Muscle of arm (tissue), 1 donor: ENCODE measurements at regions not wholly inside any gene's neighbourhood (a gene's known extent, or its start where the extent isn't known, plus 50 kb on each side); places are given as distances from the start of the nearest gene placed in this dataset.
"Not testable (repeated sequence)": the region's sequence is repeated elsewhere in the genome, so short reads cannot be mapped to it uniquely, and the experiment has no call there.

Experiments
- DNase-seq: peaks from one replicate; pipeline ENCODE4 v3.0.0-alpha.2; 2013

- no peak for DNase-seq
These were observed 204.9 kb upstream of the PTER start for GRCh38 chr10:16231734-16232435.

GRCh38 chr10:16232441-16232840 is 204.4 kb upstream of the PTER start:
- no peak for DNase-seq

DNA sequence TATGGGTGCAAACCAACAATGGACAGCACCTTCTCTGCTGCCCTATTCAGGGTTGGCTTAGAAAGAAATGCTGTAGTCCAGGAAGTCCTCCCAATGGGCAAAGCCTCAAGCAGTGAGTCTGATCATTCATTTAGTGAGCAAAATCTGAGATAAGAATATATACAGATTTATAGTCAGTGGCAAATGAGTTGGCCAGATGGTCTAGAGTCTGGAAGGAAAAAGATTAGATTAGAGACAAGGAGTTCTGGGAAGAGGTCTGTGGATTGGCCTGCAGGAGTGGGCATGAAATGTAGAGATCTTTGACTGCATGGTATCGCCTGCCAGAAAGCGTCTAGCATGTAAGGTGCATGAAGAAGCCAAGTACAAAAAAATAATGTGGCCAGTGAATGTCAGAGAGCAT is 201.9 kb upstream of the PTER start:
- no peak for DNase-seq

- no peak for DNase-seq
These were observed 194.4 kb upstream of the PTER start for GRCh38 chr10:16242446-16242845.

DNA sequence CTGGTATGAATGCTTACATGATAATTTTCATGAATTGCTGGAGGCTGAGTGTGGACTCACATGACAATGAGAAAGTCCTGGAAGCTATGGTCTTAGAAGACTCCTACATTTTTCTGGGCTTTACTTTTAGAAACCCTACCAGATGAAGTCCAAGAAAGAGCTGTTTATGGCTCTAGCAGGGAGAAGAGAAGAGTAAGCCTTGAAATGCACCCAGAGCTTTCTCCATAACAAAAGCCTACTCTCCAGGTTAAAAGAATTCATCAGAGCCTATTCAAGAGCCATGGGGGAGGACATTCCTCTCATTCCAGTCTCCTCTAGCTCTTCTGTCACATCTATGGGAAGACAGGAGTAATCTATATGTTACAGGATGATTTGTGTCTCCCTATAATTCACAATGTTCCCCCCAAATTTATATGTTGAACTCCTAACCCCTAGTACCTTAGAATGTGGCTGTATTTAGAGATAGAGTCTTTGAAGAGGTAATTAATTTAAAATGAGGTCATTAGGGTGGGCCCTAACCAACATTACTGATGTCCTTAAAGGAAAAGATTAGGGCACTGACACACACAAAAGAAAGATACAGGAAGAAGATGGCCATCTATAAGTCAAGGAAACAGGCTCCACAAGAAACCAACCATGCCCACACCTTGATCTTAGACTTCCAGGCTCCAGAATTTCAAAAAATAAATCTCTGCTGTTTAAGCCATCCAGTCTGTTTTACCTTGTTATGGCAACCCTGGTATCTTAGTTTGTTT is 193.8 kb upstream of the PTER start:
- DNase-seq = no peak

DNA sequence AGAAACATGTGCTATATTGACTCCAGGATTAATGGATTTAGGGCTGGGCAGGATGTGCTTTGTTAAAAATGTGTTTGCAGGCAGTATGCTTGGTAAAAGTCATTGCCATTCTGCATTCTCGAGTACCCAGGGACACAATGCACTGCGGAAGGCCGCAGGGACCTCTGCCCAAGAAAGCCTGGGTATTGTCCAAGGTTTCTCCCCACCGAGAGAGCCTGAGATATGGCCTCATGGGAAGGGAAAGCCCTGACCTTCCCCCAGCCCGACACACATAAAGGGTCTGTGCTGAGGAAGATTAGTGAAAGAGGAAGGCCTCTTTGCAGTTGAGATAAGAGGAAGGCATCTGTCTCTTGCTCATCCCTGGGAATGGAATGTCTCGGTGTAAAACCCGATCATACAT is 186.7 kb upstream of the PTER start:
- DNase-seq = not testable (repeated sequence)

DNA sequence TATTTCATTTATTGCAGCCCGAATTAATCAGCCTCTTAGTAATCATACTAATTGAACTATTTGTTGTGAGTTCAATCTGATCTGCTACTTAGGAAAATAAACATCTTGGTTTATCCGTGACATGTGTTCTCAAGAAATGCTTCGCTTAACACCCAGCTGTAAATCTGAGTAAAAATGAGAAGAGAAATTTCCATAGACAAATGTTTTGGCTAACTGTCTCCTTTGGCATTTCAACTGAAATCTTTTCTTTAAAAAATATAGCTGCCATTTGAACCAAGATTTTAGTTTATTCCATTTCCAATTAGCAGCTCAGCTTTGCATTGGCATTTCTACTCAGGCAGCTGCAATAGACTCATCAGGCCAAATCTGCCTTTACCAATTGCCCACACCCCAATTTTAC is 180.5 kb upstream of the PTER start:
- no peak for DNase-seq

DNA sequence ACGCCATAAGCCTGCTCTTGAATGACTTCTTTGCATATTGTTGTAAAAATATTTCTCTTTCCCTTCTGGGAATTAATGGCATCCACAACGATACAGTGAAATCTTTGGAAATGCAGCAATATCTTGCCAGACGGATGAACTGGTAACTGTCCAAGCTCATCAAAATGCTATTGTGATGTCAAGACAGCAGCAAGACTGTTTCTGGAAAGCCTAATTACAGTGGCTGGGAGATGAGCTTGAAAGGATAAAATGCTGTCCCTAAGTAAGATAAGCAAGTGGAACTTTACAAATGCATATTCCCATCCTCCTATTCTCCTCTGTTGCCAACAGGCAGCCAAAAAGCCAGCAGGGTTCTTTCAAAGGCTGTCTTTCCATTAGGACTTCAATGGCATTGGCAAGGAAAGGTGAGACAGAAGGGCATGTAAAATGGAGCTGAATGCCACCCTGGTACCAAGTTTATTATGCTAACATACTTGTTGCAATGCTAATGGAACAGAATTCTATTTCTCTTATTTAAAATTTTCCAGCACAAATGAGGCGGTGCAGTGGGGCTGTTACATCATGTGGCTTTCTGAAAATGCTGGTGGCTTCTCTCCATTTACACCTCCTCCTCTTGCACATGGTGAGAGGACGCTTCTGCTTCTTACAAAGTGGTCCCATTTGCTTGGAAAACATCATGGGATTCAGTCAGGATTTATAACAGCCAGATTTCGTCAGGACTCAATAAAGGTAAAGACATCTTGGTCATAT is 178.3 kb upstream of the PTER start:
- DNase-seq = no peak

GRCh38 chr10:16259726-16260125 is 177.1 kb upstream of the PTER start:
- DNase-seq = no peak

GRCh38 chr10:16260388-16260787 is 176.4 kb upstream of the PTER start:
- no peak for DNase-seq

DNA sequence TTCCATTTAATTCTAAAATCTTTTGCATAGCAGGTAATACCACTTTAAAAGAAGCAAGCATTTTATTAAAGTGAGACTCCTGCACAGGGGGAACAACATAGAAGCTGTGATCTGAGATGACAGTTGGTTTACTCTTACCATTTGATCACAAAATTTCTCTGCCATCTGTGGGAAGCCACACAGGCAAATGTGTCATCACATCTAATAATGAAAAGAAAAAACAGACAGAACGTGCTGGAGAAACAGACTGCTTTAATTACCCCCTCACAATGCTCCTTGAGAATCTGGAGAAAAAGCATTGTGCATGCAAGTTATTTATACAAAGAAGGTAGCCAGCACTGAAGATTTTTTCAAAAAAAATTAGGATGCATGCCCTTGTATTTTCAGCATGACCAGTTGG is 165.2 kb upstream of the PTER start:
- no peak for DNase-seq

- no peak for DNase-seq
These were observed 161.9 kb upstream of the PTER start for GRCh38 chr10:16274911-16275310.

DNA sequence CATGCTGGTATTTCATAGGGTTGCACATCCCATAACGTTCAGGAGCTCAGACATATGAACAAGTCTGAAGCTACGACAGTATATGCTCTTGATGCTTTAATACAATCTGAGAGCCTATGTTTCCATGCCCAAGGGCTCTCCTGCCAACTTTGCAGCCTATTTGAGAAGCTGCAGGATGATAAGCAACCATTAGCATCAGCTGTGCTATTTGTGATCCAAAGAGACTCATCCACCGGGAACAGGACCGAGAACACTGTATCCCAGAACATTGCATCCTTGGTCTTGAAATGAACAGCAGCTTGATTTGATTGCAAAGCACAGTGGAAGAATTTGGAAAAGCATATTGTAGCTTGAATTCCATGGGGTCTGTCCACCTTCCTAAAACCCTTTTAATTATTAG is 156.2 kb upstream of the PTER start:
- no peak for DNase-seq

GRCh38 chr10:16292366-16292765 is 144.4 kb upstream of the PTER start:
- no peak for DNase-seq

GRCh38 chr10:16297069-16297468 is 139.7 kb upstream of the PTER start:
- no peak for DNase-seq

GRCh38 chr10:16297642-16298041 is 139.2 kb upstream of the PTER start:
- DNase-seq = no peak

GRCh38 chr10:16304311-16304710 is 132.5 kb upstream of the PTER start:
- DNase-seq = no peak

DNA sequence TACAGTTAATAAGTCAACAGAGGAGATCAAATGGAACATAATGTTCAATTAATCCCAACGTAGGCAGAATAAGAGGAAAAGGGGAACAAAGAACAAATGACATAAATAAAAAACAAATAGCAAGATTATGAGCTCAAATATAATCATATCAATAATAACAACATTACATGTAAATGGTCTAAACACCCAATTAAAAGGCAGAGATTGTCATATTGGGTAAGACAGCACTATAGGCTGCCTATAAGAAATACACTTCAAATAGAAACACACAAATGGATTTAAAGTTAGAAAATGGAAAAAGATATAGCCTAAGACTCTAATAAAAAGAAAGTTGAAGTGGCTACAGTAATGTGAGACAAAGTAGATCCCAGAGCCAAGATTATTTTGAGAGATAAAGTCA is 126.4 kb upstream of the PTER start:
- DNase-seq = no peak

- no peak for DNase-seq
These were observed 122.6 kb upstream of the PTER start for GRCh38 chr10:16314259-16314658.

DNA sequence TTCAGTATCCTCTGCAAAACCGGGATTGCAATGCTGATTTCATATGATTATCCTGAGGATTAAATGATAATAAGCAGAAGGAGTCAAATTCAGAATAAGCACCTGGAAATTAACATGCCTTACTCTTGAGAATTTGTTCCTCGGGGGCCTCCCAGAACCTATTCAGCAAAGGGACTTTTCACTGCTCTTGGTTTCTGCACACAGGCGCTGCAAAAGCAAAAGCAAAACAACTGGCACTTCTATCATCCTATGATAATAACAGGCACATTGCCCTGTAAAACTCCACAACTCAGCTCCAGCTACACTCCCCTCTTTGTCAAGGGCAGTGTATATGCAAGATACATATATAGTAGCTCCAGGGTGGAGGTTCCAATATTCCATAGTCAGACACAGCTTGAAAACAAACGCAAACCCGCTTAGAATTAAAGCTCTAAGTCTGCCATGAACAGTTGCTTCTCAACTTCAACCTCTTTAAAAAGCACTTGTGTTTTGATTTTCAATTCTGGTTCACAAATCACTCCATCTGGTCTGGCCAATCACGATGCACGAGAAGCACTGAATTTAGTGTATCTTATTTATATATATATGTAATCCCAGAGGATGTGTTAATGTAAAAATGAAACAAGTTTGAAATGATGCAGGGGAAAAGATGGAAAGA is 119.9 kb upstream of the PTER start:
- DNase-seq = no peak

DNA sequence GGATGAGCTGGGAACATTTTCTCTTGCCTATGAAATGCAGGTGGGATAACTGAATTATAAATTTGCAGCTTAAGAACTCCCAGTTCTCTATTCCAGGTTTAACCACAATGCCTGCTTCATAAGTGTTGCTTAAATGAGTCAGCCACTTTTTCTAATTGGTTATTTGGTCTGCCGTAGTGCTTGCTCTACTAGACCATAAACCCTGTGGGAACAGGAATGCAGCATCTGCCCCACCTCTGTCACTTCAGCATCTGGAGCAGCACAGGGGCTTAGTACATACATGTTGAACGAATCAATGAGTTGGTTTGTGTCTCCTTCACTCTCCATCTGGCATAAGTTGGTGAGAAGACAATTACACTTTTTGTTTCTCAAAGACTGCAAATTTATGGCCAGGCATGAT is 95.2 kb upstream of the PTER start:
- no peak for DNase-seq

- DNase-seq = no peak
These were observed 87.9 kb upstream of the PTER start for GRCh38 chr10:16348891-16349290.
